SK-N-SH (cell line): ENCODE measurements at regions not wholly inside any gene's neighbourhood (a gene's known extent, or its start where the extent isn't known, plus 50 kb on each side); places are given as distances from the start of the nearest gene placed in this dataset.

ENCODE experiments used
- CTCF ChIA-PET: fragments of 300-600, 350-600 bp; formaldehyde crosslinking; extraction: SDS; loops from one replicate; lab custom pipeline; 2021; lab: Yijun Ruan, JAX
- POLR2A ChIA-PET: fragments of 350-600 bp; sonication (Branson Sonifier 250); formaldehyde crosslinking; extraction: SDS; loops from one replicate; lab custom pipeline; 2020; ENCODE audit warnings: antibody characterized with exemption, inconsistent platforms; lab: Yijun Ruan, JAX
- DNase-seq: peaks from one replicate; pipeline ENCODE4 v3.0.0; 2012
- H2AFZ ChIP-seq: fragments of 200-600 bp; sonication (generic); 2 replicates; pipeline ENCODE4 v1.8.1; 2016; ENCODE audit warnings: antibody characterized with exemption, mild to moderate bottlenecking, low read depth
- H3F3A ChIP-seq: fragments of 200-600 bp; sonication (generic); replicated peaks from 2 replicates; pipeline ENCODE3; 2016; ENCODE audit warnings: antibody characterized with exemption, mild to moderate bottlenecking; ENCODE audit not compliant: insufficient read depth
- H3K27ac ChIP-seq, 2 experiments: fragments of 200-500 bp in 1 of 2; fragments of 200-600 bp in 1 of 2; sonication (Bioruptor generic) in 1 of 2; sonication (generic), shearing (Covaris generic) in 1 of 2; 2 replicates each; pipeline versions ENCODE4 v1.5.1 to v1.6.1; 2014 to 2016; ENCODE audit warnings: low read depth in 2 of 2, inconsistent platforms in 1 of 2, low read length in 1 of 2, mild to moderate bottlenecking in 1 of 2, mixed read lengths in 1 of 2
- H3K27me3 ChIP-seq: fragments of 200-600 bp; sonication (generic), shearing (Covaris generic); 2 replicates; pipeline ENCODE4 v1.6.1; 2016; ENCODE audit warnings: mixed run types; ENCODE audit not compliant: insufficient read depth
- H3K36me3 ChIP-seq, 2 experiments: fragments of 200-500 bp in 1 of 2; fragments of 200-600 bp in 1 of 2; sonication (Bioruptor generic) in 1 of 2; sonication (generic) in 1 of 2; replicated peaks in 1 of 2; 2 replicates each; pipeline versions ENCODE3 to v1.5.1; 2014 to 2016; ENCODE audit warnings: low read length in 1 of 2, mild to moderate bottlenecking in 1 of 2; ENCODE audit not compliant: insufficient read depth in 2 of 2, control insufficient read depth in 1 of 2
- H3K4me1 ChIP-seq, 2 experiments: fragments of 200-500 bp in 1 of 2; fragments of 200-600 bp in 1 of 2; sonication (Bioruptor generic) in 1 of 2; sonication (generic), shearing (Covaris generic) in 1 of 2; 2 replicates each; pipeline versions ENCODE4 v1.5.1 to v1.6.1; 2014 to 2016; ENCODE audit warnings: low read depth in 1 of 2, low read length in 1 of 2, mixed run types in 1 of 2; ENCODE audit not compliant: insufficient read depth in 2 of 2, control insufficient read depth in 1 of 2
- H3K4me2 ChIP-seq: fragments of 200-600 bp; sonication (generic), shearing (Covaris generic); 2 replicates; pipeline ENCODE4 v1.6.1; 2017; ENCODE audit warnings: mixed run types
- H3K4me3 ChIP-seq, 2 experiments: fragments of 200-500 bp in 1 of 2; fragments of 200-600 bp in 1 of 2; sonication (Bioruptor generic) in 1 of 2; sonication (generic), shearing (Covaris generic) in 1 of 2; 2 replicates each; pipeline versions ENCODE4 v1.5.1 to v1.8.1; 2014 to 2016; ENCODE audit warnings: low read depth in 2 of 2, inconsistent platforms in 1 of 2, low read length in 1 of 2, mild to moderate bottlenecking in 1 of 2, mixed read lengths in 1 of 2, moderate library complexity in 1 of 2
- H3K79me2 ChIP-seq: fragments of 200-600 bp; sonication (generic); 2 replicates; pipeline ENCODE4 v1.8.1; 2017; ENCODE audit warnings: mild to moderate bottlenecking; ENCODE audit not compliant: insufficient read depth
- H3K9ac ChIP-seq: fragments of 200-600 bp; sonication (generic); 2 replicates; pipeline ENCODE4 v1.6.1; 2017; ENCODE audit warnings: mixed run types
- H3K9me2 ChIP-seq: fragments of 200-600 bp; sonication (generic); 2 replicates; pipeline ENCODE4 v1.6.1; 2017; ENCODE audit warnings: mixed run types
- H3K9me3 ChIP-seq: fragments of 200-600 bp; sonication (generic); 2 replicates; pipeline ENCODE4 v1.6.1; 2017; ENCODE audit warnings: mixed run types, mild to moderate bottlenecking, moderate library complexity
- H4K20me1 ChIP-seq: fragments of 200-600 bp; sonication (generic); 2 replicates; pipeline ENCODE4 v1.6.1; 2017; ENCODE audit warnings: mild to moderate bottlenecking, mixed run types; ENCODE audit not compliant: insufficient read depth
- FOSL2 ChIP-seq: IDR thresholded peaks from 2 replicates; pipeline ENCODE4 v1.4.0; 2012; ENCODE audit warnings: low read depth, mild to moderate bottlenecking, moderate library complexity, borderline replicate concordance
- FOXJ3 ChIP-seq: sonication (generic); formaldehyde crosslinking; IDR thresholded peaks from 2 replicates; pipeline ENCODE4 v1.5.1; 2020; ENCODE audit warnings: mild to moderate bottlenecking, missing genetic modification reagents
- FOXM1 ChIP-seq: IDR thresholded peaks from 2 replicates; pipeline ENCODE4 v1.4.0; 2012; ENCODE audit warnings: low read depth, mild to moderate bottlenecking
- MAX ChIP-seq: IDR thresholded peaks from 2 replicates; pipeline ENCODE4 v1.4.0; 2012; ENCODE audit warnings: low read depth
- MEF2A ChIP-seq: IDR thresholded peaks from 2 replicates; pipeline ENCODE4 v1.4.0; 2012; ENCODE audit warnings: low read depth, borderline replicate concordance
- NFIC ChIP-seq: IDR thresholded peaks from 2 replicates; pipeline ENCODE4 v1.4.0; 2012; ENCODE audit warnings: borderline replicate concordance
- NRF1 ChIP-seq: IDR thresholded peaks from 2 replicates; pipeline ENCODE4 v1.6.1; 2012; ENCODE audit warnings: low read depth, mild to moderate bottlenecking, low read length
- RCOR1 ChIP-seq: fragments of 150-350 bp; IDR thresholded peaks from 2 replicates; pipeline ENCODE4 v1.6.1; 2017; ENCODE audit warnings: antibody characterized with exemption, low read length
- RXRA ChIP-seq: IDR thresholded peaks from 2 replicates; pipeline ENCODE4 v1.4.0; 2012; ENCODE audit warnings: low read depth, mild to moderate bottlenecking, borderline replicate concordance
- SMC3 ChIP-seq: IDR thresholded peaks from 2 replicates; pipeline ENCODE4 v1.6.1; 2012; ENCODE audit warnings: low read depth, low read length, improper control_type of control experiment
- TAF1 ChIP-seq: IDR thresholded peaks from 2 replicates; pipeline ENCODE4 v1.6.1; 2012; ENCODE audit warnings: low read depth, mild to moderate bottlenecking, low read length, moderate library complexity, borderline replicate concordance
- TCF12 ChIP-seq: IDR thresholded peaks from 2 replicates; pipeline ENCODE4 v1.4.0; 2012
- WGBS: methylation state at CpG from one replicate; pipeline ENCODE4 v1.1.6; 2017; ENCODE audit warnings: low lambda C conversion rate; 5-methylcytosine and 5-hydroxymethylcytosine counted together
- TF ChIP-seq, protein P1 (sequence below): fragments of 150-350 bp; IDR thresholded peaks from 2 replicates; pipeline ENCODE4 v1.6.1; 2016; ENCODE audit warnings: mild to moderate bottlenecking, low read depth, low read length

DNA sequence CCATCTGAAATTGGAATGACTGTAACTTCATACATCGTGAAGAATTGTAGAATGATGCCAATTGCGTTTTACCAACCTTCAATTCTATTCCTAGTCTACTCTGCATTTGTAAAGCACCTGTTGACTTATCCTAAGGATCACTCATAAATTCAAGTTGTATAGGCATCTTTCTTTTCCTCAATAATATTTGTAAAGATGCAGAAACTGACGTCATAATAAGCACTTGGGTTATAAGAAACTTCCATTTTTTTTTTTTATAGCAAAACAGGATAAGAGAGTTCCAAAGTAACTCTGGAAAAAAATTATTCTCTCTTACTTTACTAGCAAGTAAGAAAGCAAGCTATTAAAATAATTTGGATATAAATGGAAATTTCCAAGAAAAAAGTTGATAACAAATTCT lies 1377.4 kb upstream of the ACVR2A start:
- H3F3A ChIP-seq: no peaks in the 10 kb centered on the region
- no peak overlapping the region for H3K4me3 ChIP-seq
- WGBS: 5% methylated on average over 3 of the region's 3 CpGs
- CTCF ChIA-PET: interaction anchor here (1.0 kb wide), 1 partner anchor 21 kb away, joined by 3 read pairs; no protein-coding TSS in a partner anchor
- no peaks in the 10 kb centered on the region for H3K27me3 ChIP-seq
- H3K4me1 ChIP-seq: no peaks in the 10 kb centered on the region
- no peak for DNase-seq
- POLR2A ChIA-PET: no interaction called here
- no peaks in the 10 kb centered on the region for H4K20me1 ChIP-seq
- H3K9ac ChIP-seq: no peak overlapping the region
- H3K4me2 ChIP-seq: no peak overlapping the region
- H3K36me3 ChIP-seq: no peaks in the 10 kb centered on the region
- H3K79me2 ChIP-seq: no peaks in the 10 kb centered on the region
- no peaks in the 10 kb centered on the region for H3K9me2 ChIP-seq
- H3K27ac ChIP-seq: no peak overlapping the region
- H2AFZ ChIP-seq: no peak overlapping the region
- no peak for TF ChIP-seq SMC3
- no peak for TF ChIP-seq MEF2A
- TF ChIP-seq FOSL2: no peak
- TF ChIP-seq FOXM1: no peak
- TF ChIP-seq NRF1: no peak
- TF ChIP-seq, protein P1, sequence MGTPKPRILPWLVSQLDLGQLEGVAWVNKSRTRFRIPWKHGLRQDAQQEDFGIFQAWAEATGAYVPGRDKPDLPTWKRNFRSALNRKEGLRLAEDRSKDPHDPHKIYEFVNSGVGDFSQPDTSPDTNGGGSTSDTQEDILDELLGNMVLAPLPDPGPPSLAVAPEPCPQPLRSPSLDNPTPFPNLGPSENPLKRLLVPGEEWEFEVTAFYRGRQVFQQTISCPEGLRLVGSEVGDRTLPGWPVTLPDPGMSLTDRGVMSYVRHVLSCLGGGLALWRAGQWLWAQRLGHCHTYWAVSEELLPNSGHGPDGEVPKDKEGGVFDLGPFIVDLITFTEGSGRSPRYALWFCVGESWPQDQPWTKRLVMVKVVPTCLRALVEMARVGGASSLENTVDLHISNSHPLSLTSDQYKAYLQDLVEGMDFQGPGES: no peak
- TF ChIP-seq NFIC: no peak
- no peak for TF ChIP-seq TAF1
- H3K9me3 ChIP-seq: no peaks in the 10 kb centered on the region

DNA sequence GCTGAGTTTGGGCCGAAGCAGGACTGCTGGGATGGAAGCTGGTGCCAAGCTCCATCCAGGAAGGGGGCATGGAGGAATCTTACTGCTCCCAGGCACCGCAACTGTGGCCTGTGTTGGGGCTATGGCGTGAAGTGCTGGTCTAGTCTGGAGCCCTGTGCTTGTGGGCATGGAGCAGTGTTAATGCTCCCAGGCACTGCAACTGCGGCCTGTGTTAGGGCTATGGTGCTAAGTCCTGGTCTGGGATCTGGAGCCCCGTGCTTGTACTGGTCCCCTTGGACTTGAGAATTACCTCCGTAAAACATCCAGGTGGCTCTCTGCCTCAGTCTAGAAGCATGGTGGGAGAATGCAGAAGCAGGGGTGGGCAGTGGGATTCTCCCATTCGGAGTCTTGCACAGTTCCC lies 1379.4 kb upstream of the ACVR2A start:
- no peaks in the 10 kb centered on the region for H3F3A ChIP-seq
- no peaks in the 10 kb centered on the region for H3K27me3 ChIP-seq
- H3K4me3 ChIP-seq: no peak overlapping the region
- H3K36me3 ChIP-seq: no peaks in the 10 kb centered on the region
- no peak overlapping the region for H3K27ac ChIP-seq
- H3K79me2 ChIP-seq: no peaks in the 10 kb centered on the region
- POLR2A ChIA-PET: no interaction called here
- CTCF ChIA-PET: no interaction called here
- H4K20me1 ChIP-seq: no peaks in the 10 kb centered on the region
- H3K9me2 ChIP-seq: no peaks in the 10 kb centered on the region
- 0 out of 2 replicates have a peak, but pooled peaks cover 2% of the 10 kb centered on the region for H3K9me3 ChIP-seq
- DNase-seq: no peak
- H2AFZ ChIP-seq: no peak overlapping the region
- no peak overlapping the region for H3K9ac ChIP-seq
- no peaks in the 10 kb centered on the region for H3K4me1 ChIP-seq
- WGBS: 31% methylated on average over 4 of the region's 7 CpGs
- no peak overlapping the region for H3K4me2 ChIP-seq
- TF ChIP-seq RCOR1 (no peak), MAX (no peak), RXRA (no peak), TCF12 (no peak), FOXJ3 (CRISPR knock-in tag) (no peak), NFIC (no peak), FOSL2 (no peak)
- TF ChIP-seq, protein P1: no peak
